Pancreas (tissue), 10 donors: ENCODE measurements at regions not wholly inside any gene's neighbourhood (a gene's known extent, or its start where the extent isn't known, plus 50 kb on each side); places are given as distances from the start of the nearest gene placed in this dataset.

ENCODE experiments used
- ATAC-seq, 4 donors: fragments of 200-7000 bp; cut with Tn5 transposase; one replicate each; pipeline versions ENCODE4 v1.8.0 to v1.9.1; 2020; ENCODE audit warnings: mild to moderate bottlenecking in 4 of 4, moderate library complexity in 4 of 4
- DNase-seq, 6 donors: peaks; one replicate each; pipeline ENCODE4 v3.0.0-alpha.2; 2020
- FAIRE-seq: peaks from 2 replicates; lab custom pipeline; 2012; peaks lifted over from hg19 to GRCh38; lab: Jason Lieb, UNC
- H3K27ac ChIP-seq, 4 donors: fragments of 200-600 bp; sonication (generic); 1 replicate in 3 of 4; 2 replicates in 1 of 4; pipeline versions ENCODE4 v1.5.0 to v1.8.0; 2020
- H3K27me3 ChIP-seq, 4 donors: fragments of 200-600 bp; one replicate each; pipeline ENCODE4 v1.8.0; 2021
- H3K36me3 ChIP-seq, 3 donors: fragments of 200-600 bp; sonication (generic) in 1 of 3; one replicate each; pipeline versions ENCODE4 v1.5.0 to v1.8.0; 2020 to 2021
- H3K4me1 ChIP-seq, 3 donors: fragments of 200-600 bp; one replicate each; pipeline ENCODE4 v1.8.0; 2021
- H3K4me3 ChIP-seq, 4 donors: fragments of 200-600 bp; sonication (generic) in 2 of 4; one replicate each; pipeline versions ENCODE4 v1.5.0 to v1.8.0; 2020 to 2021
- H3K9me3 ChIP-seq, 4 donors: fragments of 200-600 bp; one replicate each; pipeline ENCODE4 v1.8.0; 2021
- CTCF ChIP-seq, 4 donors: fragments of 200-600 bp; sonication (generic) in 3 of 4; IDR thresholded peaks; one replicate each; pipeline versions ENCODE4 v1.5.0 to v1.8.0; 2021; ENCODE audit warnings: antibody characterized with exemption in 4 of 4
- WGBS, 2 donors: extraction: QIAGEN DNeasy Blood & Tissue Kit; methylation state at CpG; one replicate each; pipeline ENCODE4 v1.1.7; 2013; 5-methylcytosine and 5-hydroxymethylcytosine counted together
- intact Hi-C, 3 donors: fragments of 100-400 bp; cut with DNase I; formaldehyde crosslinking; loops; one replicate each; pipeline versions ENCODE4 v1.11.1 to v1.14.2; 2022
- donor health status: healthy with polysubstance abuse.
- donor health status: DM: no; HTN: no; CAD: no; lungs with moderate emphysema.
- donor health status: DM: no; HTN: no; CAD: no.
- donor health status: control.
- donor health status: control.
- donor health status: Bipolar disorder and iron deficiency.
- donor health status: DM: yes; HTN: yes; CAD: no.
- donor health status: DM: no; HTN: no; CAD: no.
- donor health status: DM: no; HTN: no; CAD: no.
- donor health status: DM: yes; HTN: yes; CAD: no.

DNA sequence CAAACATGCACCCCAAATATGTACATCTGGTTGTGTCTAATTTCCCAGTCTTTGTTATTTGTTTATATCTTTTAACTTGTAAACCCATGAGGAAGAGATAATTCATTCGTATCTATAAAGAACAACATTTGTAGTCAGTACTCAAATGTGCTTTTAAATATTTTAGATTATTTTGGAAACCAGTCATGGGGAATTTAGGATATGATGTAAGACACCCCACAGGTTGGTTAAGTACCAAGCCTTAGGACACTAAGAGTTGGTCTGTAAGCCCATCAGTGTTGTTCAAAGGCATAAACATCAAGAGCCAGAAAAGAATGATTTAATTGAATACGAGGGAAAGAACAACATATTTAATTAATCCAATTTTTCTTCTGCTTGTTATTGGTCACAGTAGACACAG is 421.1 kb upstream of the SEMA3C start:
- WGBS, 2 donors = 50 to 67% methylated on average over 2 of the region's 2 CpGs
- intact Hi-C loops = no loop called here
- no peaks in the 10 kb centered on the region for H3K9me3 ChIP-seq

DNA sequence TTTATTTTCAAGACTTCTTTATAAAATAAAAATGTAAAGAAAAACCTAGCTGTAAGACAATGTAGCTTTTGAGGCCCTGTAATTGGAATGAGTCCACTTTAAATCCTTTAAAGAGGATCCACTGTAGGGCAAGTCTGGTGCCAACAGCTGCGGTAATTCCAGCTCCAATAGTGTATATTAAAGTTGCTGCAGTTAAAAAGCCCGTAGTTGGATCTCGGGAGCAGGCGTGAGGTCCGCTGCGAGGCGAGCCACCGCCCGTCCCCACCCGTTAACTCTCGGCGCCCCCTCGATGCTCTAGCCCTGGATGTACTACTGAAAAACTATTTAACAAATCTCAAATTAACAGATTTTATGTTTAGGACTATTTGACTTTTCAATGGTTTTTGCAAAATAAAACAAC is 414.7 kb upstream of the SEMA3C start:
- ATAC-seq (no peak), DNase-seq (no peak), FAIRE-seq (no peak)
- H3K9me3 ChIP-seq = no peaks in the 10 kb centered on the region
- H3K27ac ChIP-seq = no peak overlapping the region
- no peak for TF ChIP-seq CTCF (IDR thresholded peaks at IDR 0.05)
- H3K4me1 ChIP-seq = no peaks in the 10 kb centered on the region
- 88 to 95% methylated on average over 13 of the region's 13 CpGs for WGBS, 2 donors
- H3K4me3 ChIP-seq = no peak overlapping the region
- no peaks in the 10 kb centered on the region for H3K27me3 ChIP-seq
- intact Hi-C loops = no loop called here
- no peaks in the 10 kb centered on the region for H3K36me3 ChIP-seq

More for the DNA sequence above, 421.1 kb upstream of the SEMA3C start:
- no peak for TF ChIP-seq CTCF (IDR thresholded peaks at IDR 0.05)
- FAIRE-seq (no peak), DNase-seq (no peak), ATAC-seq (no peak)
- Histone ChIP-seq H3K36me3 (no peaks in the 10 kb centered on the region), H3K4me3 (no peak overlapping the region), H3K27ac (no peak overlapping the region), H3K27me3 (no peaks in the 10 kb centered on the region), H3K4me1 (no peaks in the 10 kb centered on the region)

DNA sequence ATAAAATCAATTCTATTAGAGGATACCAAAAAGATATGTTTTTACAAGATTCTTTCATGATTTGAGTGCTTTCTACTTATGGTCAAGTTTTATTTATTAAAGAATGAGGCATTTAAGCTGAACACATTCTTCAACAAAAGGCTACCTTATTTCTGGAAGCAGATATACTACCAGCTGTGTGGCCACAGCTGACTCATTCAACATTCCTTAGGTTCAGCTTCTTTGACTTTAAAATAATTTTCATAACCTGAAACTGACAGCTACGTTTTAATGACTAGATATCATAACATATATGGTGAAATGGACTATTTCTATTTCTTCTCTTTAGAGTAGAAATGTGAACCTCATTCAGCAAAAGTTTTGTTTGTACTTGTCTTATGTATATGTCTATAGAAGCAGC is 414.2 kb upstream of the SEMA3C start:
- DNase-seq = no peak

GRCh38 chr7:81331061-81332018 is 412.5 kb upstream of the SEMA3C start:
- DNase-seq (no peak), FAIRE-seq (no peak), ATAC-seq (no peak)
- intact Hi-C loops = no loop called here
- Histone ChIP-seq H3K4me3 (no peak overlapping the region), H3K4me1 (no peaks in the 10 kb centered on the region), H3K36me3 (no peaks in the 10 kb centered on the region), H3K9me3 (no peaks in the 10 kb centered on the region), H3K27me3 (no peaks in the 10 kb centered on the region), H3K27ac (no peak overlapping the region)
- no peak for TF ChIP-seq CTCF (IDR thresholded peaks at IDR 0.05)
- WGBS, 2 donors = 54 to 72% methylated on average over 1 of the region's 1 CpG

More for the DNA sequence above, 414.2 kb upstream of the SEMA3C start:
- 80 to 88% methylated on average over 1 of the region's 1 CpG for WGBS, 2 donors
- FAIRE-seq (no peak), ATAC-seq (no peak)
- TF ChIP-seq CTCF (IDR thresholded peaks at IDR 0.05) = no peak
- Histone ChIP-seq H3K36me3 (no peaks in the 10 kb centered on the region), H3K27ac (no peak overlapping the region), H3K4me1 (no peaks in the 10 kb centered on the region), H3K27me3 (no peaks in the 10 kb centered on the region), H3K4me3 (no peak overlapping the region), H3K9me3 (no peaks in the 10 kb centered on the region)
- intact Hi-C loops = no loop called here

DNA sequence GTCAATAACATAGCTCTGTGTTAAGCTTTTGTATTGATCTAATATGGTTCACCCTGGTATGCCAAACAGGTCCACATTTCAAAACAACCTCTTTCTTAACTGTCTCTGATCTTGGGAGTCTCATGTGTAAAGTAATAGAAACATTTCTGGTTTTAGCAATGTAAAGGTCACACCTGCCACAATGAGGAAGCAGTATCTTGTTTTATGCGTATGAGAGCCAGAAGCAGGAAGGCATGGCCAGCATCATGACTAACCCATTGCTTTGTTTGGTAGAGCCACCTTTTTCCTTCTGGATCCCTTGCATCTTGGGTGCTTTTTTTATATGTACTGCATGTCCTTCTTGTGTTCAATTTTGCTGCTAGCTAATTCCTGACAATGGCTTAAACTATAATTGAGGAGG is 411.3 kb upstream of the SEMA3C start:
- Histone ChIP-seq H3K4me3 (no peak overlapping the region), H3K27me3 (no peaks in the 10 kb centered on the region), H3K27ac (no peak overlapping the region), H3K4me1 (no peaks in the 10 kb centered on the region), H3K36me3 (no peaks in the 10 kb centered on the region), H3K9me3 (no peaks in the 10 kb centered on the region)
- intact Hi-C loops = no loop called here
- DNase-seq (no peak), FAIRE-seq (no peak), ATAC-seq (no peak)
- no peak for TF ChIP-seq CTCF (IDR thresholded peaks at IDR 0.05)
- 80 to 91% methylated on average over 1 of the region's 1 CpG for WGBS, 2 donors
